ENCODE measurements at regions not wholly inside any gene's neighbourhood (a gene's known extent, or its start where the extent isn't known, plus 50 kb on each side); places are given as distances from the start of the nearest gene placed in this dataset.

DNA sequence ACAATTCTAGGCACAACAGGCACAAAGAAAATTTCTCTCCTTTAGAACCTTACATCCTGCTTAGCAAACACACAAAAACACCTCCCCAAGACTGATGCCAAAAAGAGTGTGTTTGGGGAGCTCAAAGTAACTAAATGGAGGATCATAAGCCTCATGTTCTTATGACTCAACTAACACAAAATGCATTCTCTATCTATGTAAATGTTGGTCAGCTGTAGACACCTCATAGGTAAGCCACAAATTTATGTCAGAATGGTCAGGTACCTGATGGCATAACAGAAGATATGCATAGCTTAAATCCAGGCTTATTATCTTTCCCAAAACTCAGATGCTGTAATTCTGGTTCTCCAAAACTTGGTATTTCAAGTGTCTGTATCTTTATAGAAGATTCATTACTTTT is 315.1 kb downstream of the C7orf25 start:
- DNase-seq (ENCODE audit: insufficient read length, low spot score, missing footprints), result no peak
- Histone ChIP-seq H3K4me3 (ENCODE audit: insufficient read depth, low read length) (no peak overlapping the region), H3K27ac (ENCODE audit: low read depth, low read length) (no peak overlapping the region), H3K4me2 (ENCODE audit: insufficient read depth, low read length) (no peak overlapping the region), H3K36me3 (ENCODE audit: insufficient read depth, low read length) (no peaks in the 10 kb centered on the region), H3K27me3 (ENCODE audit: insufficient read depth, low read length) (no peaks in the 10 kb centered on the region), H2AFZ (ENCODE audit: low read length) (no peak overlapping the region), H3K79me2 (ENCODE audit: insufficient read depth, low read length) (no peaks in the 10 kb centered on the region), H4K20me1 (ENCODE audit: insufficient read depth, low read length) (no peaks in the 10 kb centered on the region), H3K4me1 (ENCODE audit: insufficient read depth, low read length) (no peaks in the 10 kb centered on the region), H3K9me3 (ENCODE audit: low read depth, low read length) (no peaks in the 10 kb centered on the region)
- TF ChIP-seq, protein P1, sequence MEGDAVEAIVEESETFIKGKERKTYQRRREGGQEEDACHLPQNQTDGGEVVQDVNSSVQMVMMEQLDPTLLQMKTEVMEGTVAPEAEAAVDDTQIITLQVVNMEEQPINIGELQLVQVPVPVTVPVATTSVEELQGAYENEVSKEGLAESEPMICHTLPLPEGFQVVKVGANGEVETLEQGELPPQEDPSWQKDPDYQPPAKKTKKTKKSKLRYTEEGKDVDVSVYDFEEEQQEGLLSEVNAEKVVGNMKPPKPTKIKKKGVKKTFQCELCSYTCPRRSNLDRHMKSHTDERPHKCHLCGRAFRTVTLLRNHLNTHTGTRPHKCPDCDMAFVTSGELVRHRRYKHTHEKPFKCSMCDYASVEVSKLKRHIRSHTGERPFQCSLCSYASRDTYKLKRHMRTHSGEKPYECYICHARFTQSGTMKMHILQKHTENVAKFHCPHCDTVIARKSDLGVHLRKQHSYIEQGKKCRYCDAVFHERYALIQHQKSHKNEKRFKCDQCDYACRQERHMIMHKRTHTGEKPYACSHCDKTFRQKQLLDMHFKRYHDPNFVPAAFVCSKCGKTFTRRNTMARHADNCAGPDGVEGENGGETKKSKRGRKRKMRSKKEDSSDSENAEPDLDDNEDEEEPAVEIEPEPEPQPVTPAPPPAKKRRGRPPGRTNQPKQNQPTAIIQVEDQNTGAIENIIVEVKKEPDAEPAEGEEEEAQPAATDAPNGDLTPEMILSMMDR (IDR thresholded peaks at IDR 0.05; ENCODE audit: extremely low read depth, low read depth, low read length), result no peak

DNA sequence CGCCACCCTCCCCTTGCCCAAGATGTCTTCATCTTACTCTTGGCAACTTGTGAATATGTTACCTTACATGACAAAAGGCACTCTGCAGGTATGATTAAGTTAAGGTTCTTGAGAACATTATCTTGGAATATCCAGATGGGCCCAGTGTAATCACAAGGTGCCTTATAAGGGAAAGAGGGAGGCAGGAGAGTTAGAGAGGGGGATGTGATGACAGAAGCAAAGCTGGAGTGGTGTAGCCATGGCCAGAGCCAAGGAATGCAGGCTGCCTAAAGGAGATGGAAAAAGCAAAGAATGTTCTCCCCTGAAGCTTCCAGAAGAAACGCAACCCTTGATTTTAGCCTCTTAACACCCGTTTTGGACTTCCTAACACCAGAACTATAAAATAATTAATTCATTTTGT is 318.0 kb downstream of the C7orf25 start:
- DNase-seq (ENCODE audit: insufficient read length, low spot score, missing footprints), result no peak
- Histone ChIP-seq H3K4me1 (ENCODE audit: insufficient read depth, low read length) (no peaks in the 10 kb centered on the region), H3K27ac (ENCODE audit: low read depth, low read length) (no peak overlapping the region), H3K4me2 (ENCODE audit: insufficient read depth, low read length) (no peak overlapping the region), H3K27me3 (ENCODE audit: insufficient read depth, low read length) (no peaks in the 10 kb centered on the region), H3K36me3 (ENCODE audit: insufficient read depth, low read length) (no peaks in the 10 kb centered on the region), H3K79me2 (ENCODE audit: insufficient read depth, low read length) (no peaks in the 10 kb centered on the region), H2AFZ (ENCODE audit: low read length) (no peak overlapping the region), H3K9me3 (ENCODE audit: low read depth, low read length) (no peaks in the 10 kb centered on the region), H3K4me3 (ENCODE audit: insufficient read depth, low read length) (no peak overlapping the region), H4K20me1 (ENCODE audit: insufficient read depth, low read length) (no peaks in the 10 kb centered on the region)
- TF ChIP-seq, protein P1 (IDR thresholded peaks at IDR 0.05; ENCODE audit: extremely low read depth, low read depth, low read length), result no peak

DNA sequence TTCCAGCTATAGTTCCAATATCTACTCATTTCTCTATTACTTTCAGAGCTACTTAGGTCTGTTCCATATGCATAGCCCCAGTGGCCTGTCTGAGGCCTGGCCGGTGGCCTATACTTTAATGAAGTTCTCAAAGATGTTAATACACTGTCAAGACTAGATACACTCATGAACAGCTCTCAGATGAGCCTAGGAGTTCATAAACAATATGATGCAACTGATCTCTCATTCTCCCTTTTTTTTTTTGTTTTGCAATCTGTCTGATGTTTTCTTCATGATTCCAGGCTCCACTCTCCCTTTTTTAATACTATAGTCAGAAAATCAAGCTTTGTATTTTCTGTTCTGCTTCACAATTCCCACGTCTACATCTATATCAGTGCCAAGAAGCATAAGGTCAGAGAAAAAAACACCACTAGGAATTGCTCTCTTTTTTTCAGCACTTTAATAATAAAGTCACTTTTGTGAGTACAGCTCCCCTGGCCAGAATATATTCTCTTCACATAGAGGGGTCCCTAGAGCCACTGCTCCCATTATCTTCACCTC is 321.0 kb downstream of the C7orf25 start:
- H3K9me3 ChIP-seq (ENCODE audit: low read depth, low read length), result no peaks in the 10 kb centered on the region
- H3K79me2 ChIP-seq (ENCODE audit: insufficient read depth, low read length), result no peaks in the 10 kb centered on the region
- no peaks in the 10 kb centered on the region for H3K4me1 ChIP-seq (ENCODE audit: insufficient read depth, low read length)
- no peak overlapping the region for H3K4me2 ChIP-seq (ENCODE audit: insufficient read depth, low read length)
- no peaks in the 10 kb centered on the region for H3K27me3 ChIP-seq (ENCODE audit: insufficient read depth, low read length)
- H2AFZ ChIP-seq (ENCODE audit: low read length), result no peak overlapping the region
- TF ChIP-seq, protein P1 (IDR thresholded peaks at IDR 0.05; ENCODE audit: extremely low read depth, low read depth, low read length), result no peak
- H3K4me3 ChIP-seq (ENCODE audit: insufficient read depth, low read length), result no peak overlapping the region
- H3K36me3 ChIP-seq (ENCODE audit: insufficient read depth, low read length), result no peaks in the 10 kb centered on the region
- H4K20me1 ChIP-seq (ENCODE audit: insufficient read depth, low read length), result no peaks in the 10 kb centered on the region
- H3K27ac ChIP-seq (ENCODE audit: low read depth, low read length), result no peak overlapping the region
- DNase-seq (ENCODE audit: insufficient read length, low spot score, missing footprints), result no peak

DNA sequence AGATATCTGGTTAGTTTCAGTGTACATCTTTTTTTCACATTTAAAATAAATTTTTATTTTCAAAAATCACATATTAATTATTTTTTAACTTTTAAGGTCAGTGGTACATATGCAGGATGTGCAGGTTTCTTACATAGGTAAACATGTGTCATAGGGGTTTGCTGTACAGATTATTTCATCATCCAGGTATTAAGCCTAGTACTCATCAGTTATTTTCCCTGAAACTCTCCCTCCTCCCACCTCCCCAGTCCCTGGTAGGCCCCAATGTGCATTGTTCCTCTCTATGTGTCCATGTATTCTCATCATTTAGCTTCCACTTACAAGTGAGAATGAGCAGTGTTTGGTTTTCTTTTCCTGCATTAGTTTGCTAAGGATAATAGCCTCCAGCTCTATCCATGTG is 323.0 kb downstream of the C7orf25 start:
- TF ChIP-seq, protein P1 (IDR thresholded peaks at IDR 0.05; ENCODE audit: extremely low read depth, low read depth, low read length), result no peak
- H3K4me2 ChIP-seq (ENCODE audit: insufficient read depth, low read length), result no peak overlapping the region
- H3K4me3 ChIP-seq (ENCODE audit: insufficient read depth, low read length), result no peak overlapping the region
- H3K27me3 ChIP-seq (ENCODE audit: insufficient read depth, low read length), result no peaks in the 10 kb centered on the region
- no peaks in the 10 kb centered on the region for H4K20me1 ChIP-seq (ENCODE audit: insufficient read depth, low read length)
- H3K4me1 ChIP-seq (ENCODE audit: insufficient read depth, low read length), result no peaks in the 10 kb centered on the region
- H3K36me3 ChIP-seq (ENCODE audit: insufficient read depth, low read length), result no peaks in the 10 kb centered on the region
- H2AFZ ChIP-seq (ENCODE audit: low read length), result no peak overlapping the region
- H3K9me3 ChIP-seq (ENCODE audit: low read depth, low read length), result no peaks in the 10 kb centered on the region
- H3K79me2 ChIP-seq (ENCODE audit: insufficient read depth, low read length), result no peaks in the 10 kb centered on the region
- no peak for DNase-seq (ENCODE audit: insufficient read length, low spot score, missing footprints)
- no peak overlapping the region for H3K27ac ChIP-seq (ENCODE audit: low read depth, low read length)
